Neural cell (in vitro differentiated cells): ENCODE measurements at regions not wholly inside any gene's neighbourhood (a gene's known extent, or its start where the extent isn't known, plus 50 kb on each side); places are given as distances from the start of the nearest gene placed in this dataset.

Experiments
- H2AFZ ChIP-seq: fragments of 200-600, 300-800 bp; sonication (generic), shearing (Covaris generic); 2 replicates; pipeline ENCODE4 v1.6.0; 2014; ENCODE audit warnings: low read depth, mild to moderate bottlenecking, antibody characterized with exemption, low read length, moderate library complexity
- H3F3A ChIP-seq: fragments of 200-600 bp; shearing (Covaris generic); 2 replicates; pipeline ENCODE4 v1.6.1; 2016; ENCODE audit warnings: mild to moderate bottlenecking, moderate library complexity, mixed read lengths, antibody characterized with exemption, low read length; ENCODE audit not compliant: insufficient read depth, poor library complexity, severe bottlenecking
- H3K27ac ChIP-seq: fragments of 200-600, 300-800 bp; sonication (generic), shearing (Covaris generic); 2 replicates; pipeline ENCODE4 v1.5.1; 2014; ENCODE audit warnings: mild to moderate bottlenecking, low read length, moderate library complexity
- H3K27me3 ChIP-seq: fragments of 300-800, 200-600 bp; sonication (generic), shearing (Covaris generic); 2 replicates; pipeline ENCODE4 v1.6.0; 2014; ENCODE audit warnings: mild to moderate bottlenecking, low read depth, low read length, moderate library complexity; ENCODE audit not compliant: insufficient read depth
- H3K36me3 ChIP-seq: fragments of 300-800, 200-600 bp; sonication (generic), shearing (Covaris generic); 2 replicates; pipeline ENCODE4 v1.5.1; 2014; ENCODE audit warnings: mild to moderate bottlenecking, antibody characterized with exemption, low read length, moderate library complexity; ENCODE audit not compliant: insufficient read depth
- H3K4me2 ChIP-seq: fragments of 300-800, 200-600 bp; sonication (generic), shearing (Covaris generic); 2 replicates; pipeline ENCODE4 v1.6.0; 2014; ENCODE audit warnings: mild to moderate bottlenecking, low read length
- H3K4me3 ChIP-seq: fragments of 300-800, 200-600 bp; sonication (generic), shearing (Covaris generic); 2 replicates; pipeline ENCODE4 v1.5.1; 2014; ENCODE audit warnings: mild to moderate bottlenecking, low read length, moderate library complexity
- H3K79me2 ChIP-seq: fragments of 200-600 bp; shearing (Covaris generic); replicated peaks from 2 replicates; pipeline ENCODE4 v1.6.0; 2014; ENCODE audit warnings: mild to moderate bottlenecking, low read length, moderate library complexity; ENCODE audit not compliant: insufficient read depth
- H3K9ac ChIP-seq: fragments of 300-800, 200-600 bp; sonication (generic), shearing (Covaris generic); 2 replicates; pipeline ENCODE4 v1.6.1; 2016; ENCODE audit warnings: mild to moderate bottlenecking, low read length, mixed read lengths
- H3K9me2 ChIP-seq: fragments of 200-600 bp; shearing (Covaris generic); 2 replicates; pipeline ENCODE4 v1.6.1; 2016; ENCODE audit warnings: mild to moderate bottlenecking, low read length, mixed read lengths; ENCODE audit not compliant: insufficient read depth
- H3K9me3 ChIP-seq: fragments of 200-600, 300-800 bp; sonication (generic), shearing (Covaris generic); 2 replicates; pipeline ENCODE4 v1.6.1; 2016; ENCODE audit warnings: mild to moderate bottlenecking, mixed run types, low read length, moderate library complexity, mixed read lengths
- H4K20me1 ChIP-seq: fragments of 200-600 bp; shearing (Covaris generic); 2 replicates; pipeline ENCODE4 v1.6.1; 2016; ENCODE audit warnings: mild to moderate bottlenecking, mixed run types; ENCODE audit not compliant: insufficient read depth
- EP300 ChIP-seq: fragments of 450-650 bp; conservative IDR thresholded peaks from 2 replicates; pipeline ENCODE4 v1.6.1; 2014; ENCODE audit warnings: antibody characterized with exemption, mild to moderate bottlenecking, moderate library complexity; ENCODE audit not compliant: poor library complexity, severe bottlenecking
- EZH2 ChIP-seq: fragments of 200-600, 300-800 bp; shearing (Covaris generic), sonication (generic); IDR thresholded peaks from 2 replicates; pipeline ENCODE4 v1.6.1; 2014; ENCODE audit warnings: antibody characterized with exemption, low read length, borderline replicate concordance, mild to moderate bottlenecking; ENCODE audit not compliant: insufficient read depth, poor library complexity, severe bottlenecking
- MXI1 ChIP-seq: fragments of 450-650 bp; conservative IDR thresholded peaks from 2 replicates; pipeline ENCODE4 v1.6.1; 2014; ENCODE audit warnings: antibody characterized with exemption, mild to moderate bottlenecking; ENCODE audit not compliant: poor library complexity, severe bottlenecking
- POLR2AphosphoS5 ChIP-seq: IDR thresholded peaks from 2 replicates; pipeline ENCODE4 v1.6.1; 2012
- RAD21 ChIP-seq: fragments of 450-650 bp; conservative IDR thresholded peaks from 2 replicates; pipeline ENCODE4 v1.6.1; 2014; ENCODE audit warnings: antibody characterized with exemption, mild to moderate bottlenecking, moderate library complexity
- SMC3 ChIP-seq: fragments of 450-650 bp; conservative IDR thresholded peaks from 2 replicates; pipeline ENCODE4 v1.6.1; 2014; ENCODE audit warnings: antibody characterized with exemption, mild to moderate bottlenecking, moderate library complexity; ENCODE audit not compliant: poor library complexity
- TAF1 ChIP-seq: IDR thresholded peaks from 2 replicates; pipeline ENCODE4 v1.6.1; 2012; ENCODE audit warnings: low read depth
- TF ChIP-seq, protein P1 (sequence below): fragments of 450-650 bp; IDR thresholded peaks from 2 replicates; pipeline ENCODE4 v1.5.1; 2014; ENCODE audit warnings: antibody characterized with exemption, mild to moderate bottlenecking, moderate library complexity; ENCODE audit not compliant: poor library complexity, severe bottlenecking
- TF ChIP-seq, protein P2 (sequence below): IDR thresholded peaks from 2 replicates; pipeline ENCODE4 v1.6.1; 2012; ENCODE audit warnings: borderline replicate concordance

DNA sequence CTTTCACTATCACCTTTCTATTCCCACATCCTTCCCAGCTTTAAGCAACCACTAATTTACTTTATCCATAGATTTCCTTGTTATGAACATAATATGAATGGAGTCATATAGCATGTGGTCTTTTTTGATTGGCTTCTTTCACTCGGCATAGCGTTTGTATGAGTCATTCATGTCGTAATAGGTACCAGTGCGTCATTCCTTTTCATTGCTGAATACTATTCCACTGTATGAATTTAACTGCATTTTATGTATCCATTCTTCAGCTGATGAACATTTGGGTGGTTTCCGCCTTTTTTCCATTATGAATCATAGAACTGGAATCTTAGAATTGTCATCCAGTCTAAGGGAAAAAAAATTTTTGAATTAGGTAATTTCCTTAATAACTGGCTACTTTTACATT lies 411.3 kb upstream of the AUTS2 start:
- H3K9me3 ChIP-seq = no peaks in the 10 kb centered on the region
- no peaks in the 10 kb centered on the region for H3K36me3 ChIP-seq
- TF ChIP-seq MXI1 = no peak
- TF ChIP-seq EZH2 = no peak
- TF ChIP-seq TAF1 = no peak
- no peak for TF ChIP-seq POLR2AphosphoS5
- TF ChIP-seq, protein P1, sequence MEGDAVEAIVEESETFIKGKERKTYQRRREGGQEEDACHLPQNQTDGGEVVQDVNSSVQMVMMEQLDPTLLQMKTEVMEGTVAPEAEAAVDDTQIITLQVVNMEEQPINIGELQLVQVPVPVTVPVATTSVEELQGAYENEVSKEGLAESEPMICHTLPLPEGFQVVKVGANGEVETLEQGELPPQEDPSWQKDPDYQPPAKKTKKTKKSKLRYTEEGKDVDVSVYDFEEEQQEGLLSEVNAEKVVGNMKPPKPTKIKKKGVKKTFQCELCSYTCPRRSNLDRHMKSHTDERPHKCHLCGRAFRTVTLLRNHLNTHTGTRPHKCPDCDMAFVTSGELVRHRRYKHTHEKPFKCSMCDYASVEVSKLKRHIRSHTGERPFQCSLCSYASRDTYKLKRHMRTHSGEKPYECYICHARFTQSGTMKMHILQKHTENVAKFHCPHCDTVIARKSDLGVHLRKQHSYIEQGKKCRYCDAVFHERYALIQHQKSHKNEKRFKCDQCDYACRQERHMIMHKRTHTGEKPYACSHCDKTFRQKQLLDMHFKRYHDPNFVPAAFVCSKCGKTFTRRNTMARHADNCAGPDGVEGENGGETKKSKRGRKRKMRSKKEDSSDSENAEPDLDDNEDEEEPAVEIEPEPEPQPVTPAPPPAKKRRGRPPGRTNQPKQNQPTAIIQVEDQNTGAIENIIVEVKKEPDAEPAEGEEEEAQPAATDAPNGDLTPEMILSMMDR = no peak
- TF ChIP-seq, protein P2, sequence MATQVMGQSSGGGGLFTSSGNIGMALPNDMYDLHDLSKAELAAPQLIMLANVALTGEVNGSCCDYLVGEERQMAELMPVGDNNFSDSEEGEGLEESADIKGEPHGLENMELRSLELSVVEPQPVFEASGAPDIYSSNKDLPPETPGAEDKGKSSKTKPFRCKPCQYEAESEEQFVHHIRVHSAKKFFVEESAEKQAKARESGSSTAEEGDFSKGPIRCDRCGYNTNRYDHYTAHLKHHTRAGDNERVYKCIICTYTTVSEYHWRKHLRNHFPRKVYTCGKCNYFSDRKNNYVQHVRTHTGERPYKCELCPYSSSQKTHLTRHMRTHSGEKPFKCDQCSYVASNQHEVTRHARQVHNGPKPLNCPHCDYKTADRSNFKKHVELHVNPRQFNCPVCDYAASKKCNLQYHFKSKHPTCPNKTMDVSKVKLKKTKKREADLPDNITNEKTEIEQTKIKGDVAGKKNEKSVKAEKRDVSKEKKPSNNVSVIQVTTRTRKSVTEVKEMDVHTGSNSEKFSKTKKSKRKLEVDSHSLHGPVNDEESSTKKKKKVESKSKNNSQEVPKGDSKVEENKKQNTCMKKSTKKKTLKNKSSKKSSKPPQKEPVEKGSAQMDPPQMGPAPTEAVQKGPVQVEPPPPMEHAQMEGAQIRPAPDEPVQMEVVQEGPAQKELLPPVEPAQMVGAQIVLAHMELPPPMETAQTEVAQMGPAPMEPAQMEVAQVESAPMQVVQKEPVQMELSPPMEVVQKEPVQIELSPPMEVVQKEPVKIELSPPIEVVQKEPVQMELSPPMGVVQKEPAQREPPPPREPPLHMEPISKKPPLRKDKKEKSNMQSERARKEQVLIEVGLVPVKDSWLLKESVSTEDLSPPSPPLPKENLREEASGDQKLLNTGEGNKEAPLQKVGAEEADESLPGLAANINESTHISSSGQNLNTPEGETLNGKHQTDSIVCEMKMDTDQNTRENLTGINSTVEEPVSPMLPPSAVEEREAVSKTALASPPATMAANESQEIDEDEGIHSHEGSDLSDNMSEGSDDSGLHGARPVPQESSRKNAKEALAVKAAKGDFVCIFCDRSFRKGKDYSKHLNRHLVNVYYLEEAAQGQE = no peak
- no peak for TF ChIP-seq RAD21
- no peak for TF ChIP-seq EP300
- TF ChIP-seq SMC3 = no peak
- H3K27me3 ChIP-seq = no peaks in the 10 kb centered on the region
- no peaks in the 10 kb centered on the region for H4K20me1 ChIP-seq
- no peak overlapping the region for H3K4me2 ChIP-seq
- no peak overlapping the region for H3K27ac ChIP-seq
- H3K79me2 ChIP-seq = no peaks in the 10 kb centered on the region
- no peak overlapping the region for H2AFZ ChIP-seq
- H3K4me3 ChIP-seq = no peak overlapping the region
- H3K9ac ChIP-seq = no peak overlapping the region
- no peaks in the 10 kb centered on the region for H3K9me2 ChIP-seq
- H3F3A ChIP-seq = no peaks in the 10 kb centered on the region

DNA sequence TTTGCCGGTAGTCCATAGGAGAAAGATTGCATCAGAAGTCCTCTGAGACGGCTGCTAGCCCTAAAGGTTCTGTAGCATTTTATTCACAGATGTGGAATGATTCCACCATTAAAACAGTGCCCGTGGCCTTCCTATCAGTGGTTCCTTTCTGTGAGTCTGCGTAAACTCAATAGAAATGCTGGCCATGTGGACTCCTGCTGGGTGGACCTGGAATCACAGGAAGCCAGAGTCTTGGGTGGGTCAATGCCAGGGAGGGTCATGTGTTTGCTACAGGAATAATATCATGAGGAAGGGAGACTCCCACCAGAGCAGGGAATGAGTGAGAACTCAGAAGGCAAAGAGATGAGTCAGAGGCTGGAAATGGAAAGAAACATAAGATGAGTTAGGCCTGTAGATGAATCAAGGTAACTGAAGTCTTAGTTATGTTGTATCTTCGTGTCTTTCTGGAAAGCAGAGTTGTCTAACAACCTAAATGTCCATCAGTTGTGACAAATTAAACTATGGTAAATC lies 410.4 kb upstream of the AUTS2 start:
- H3F3A ChIP-seq = no peaks in the 10 kb centered on the region
- no peak overlapping the region for H2AFZ ChIP-seq
- TF ChIP-seq TAF1 (no peak), EP300 (no peak), EZH2 (no peak), RAD21 (no peak)
- TF ChIP-seq, protein P1 = no peak
- no peaks in the 10 kb centered on the region for H3K27me3 ChIP-seq
- no peaks in the 10 kb centered on the region for H3K36me3 ChIP-seq
- no peaks in the 10 kb centered on the region for H3K9me3 ChIP-seq
- H3K4me3 ChIP-seq = no peak overlapping the region
- H4K20me1 ChIP-seq = no peaks in the 10 kb centered on the region
- no peaks in the 10 kb centered on the region for H3K79me2 ChIP-seq
- H3K9ac ChIP-seq = no peak overlapping the region
- H3K4me2 ChIP-seq = no peak overlapping the region
- H3K9me2 ChIP-seq = no peaks in the 10 kb centered on the region
- no peak overlapping the region for H3K27ac ChIP-seq
